HG02973 (cell line): ENCODE measurements at regions not wholly inside any gene's neighbourhood (a gene's known extent, or its start where the extent isn't known, plus 50 kb on each side); places are given as distances from the start of the nearest gene placed in this dataset.
"Not testable (repeated sequence)": the region's sequence is repeated elsewhere in the genome, so short reads cannot be mapped to it uniquely, and the experiment has no call there.

Experiments used
- ATAC-seq: cut with Tn5 transposase; IDR thresholded peaks from one replicate; pipeline ENCODE4 v1.9.1; 2021; ENCODE audit warnings: moderate library complexity; ENCODE audit not compliant: unreplicated experiment

DNA sequence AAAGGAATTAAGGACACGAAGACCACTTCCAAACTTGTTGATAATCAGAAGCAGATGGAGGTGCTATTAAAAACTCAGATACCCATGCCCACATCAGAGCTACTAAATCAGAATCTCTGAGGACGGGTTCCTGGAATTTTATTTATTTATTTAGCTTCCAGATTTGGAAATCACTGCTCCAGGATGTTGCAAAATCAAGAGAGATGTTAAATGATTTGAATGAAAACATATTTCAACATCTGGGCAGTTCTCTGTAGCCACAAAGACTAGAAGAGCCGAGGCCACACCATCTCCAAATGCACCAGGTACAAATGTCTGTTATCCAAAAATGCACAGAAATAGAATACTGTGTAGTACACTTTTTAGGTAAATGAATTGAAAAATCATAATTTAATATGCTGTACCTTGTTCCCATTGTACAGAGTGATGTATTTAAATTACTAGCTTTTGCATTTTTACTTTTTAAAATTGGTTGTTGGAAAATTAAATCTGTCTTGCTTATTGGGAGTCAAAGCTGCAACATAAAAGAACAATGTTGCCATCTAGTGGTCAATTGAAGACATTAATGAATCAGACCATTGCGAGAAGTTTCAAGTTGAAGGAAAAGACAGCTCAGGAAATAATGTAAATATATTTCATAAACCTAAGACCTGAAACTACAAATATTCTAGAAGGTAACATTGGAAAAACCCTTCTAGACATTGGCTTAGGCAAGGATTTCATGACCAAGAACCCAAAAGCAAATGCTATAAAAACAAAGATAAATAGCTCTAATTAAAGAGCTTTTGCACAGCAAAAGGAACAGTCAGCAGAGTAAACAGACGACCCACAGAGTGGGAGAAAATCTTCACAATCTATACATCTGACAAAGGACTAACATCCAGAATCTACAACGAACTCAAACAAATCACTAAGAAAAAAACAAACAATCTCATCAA lies 151.3 kb upstream of the TTC29 start:
- peak; percentile 79 for ATAC-seq

DNA sequence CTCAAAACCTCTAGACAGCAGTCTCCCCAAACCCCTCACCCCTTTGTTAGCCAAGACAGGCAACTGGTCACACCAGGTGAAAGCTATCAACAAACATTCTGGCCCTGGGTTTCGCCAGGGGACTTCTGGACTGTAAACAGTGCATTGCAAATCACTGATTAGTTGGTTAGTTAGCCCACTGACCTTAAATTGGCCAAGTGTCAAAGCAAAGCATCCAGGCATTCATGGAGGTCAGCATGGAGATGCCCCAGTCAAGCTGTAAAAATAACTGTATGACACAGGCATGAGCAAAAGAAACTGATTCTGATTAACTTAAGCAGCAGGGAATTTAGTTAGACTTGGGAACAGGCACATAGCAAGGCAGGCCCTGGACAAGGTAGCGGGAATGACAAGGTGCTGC lies 156.0 kb upstream of the TTC29 start:
- ATAC-seq: no peak

DNA sequence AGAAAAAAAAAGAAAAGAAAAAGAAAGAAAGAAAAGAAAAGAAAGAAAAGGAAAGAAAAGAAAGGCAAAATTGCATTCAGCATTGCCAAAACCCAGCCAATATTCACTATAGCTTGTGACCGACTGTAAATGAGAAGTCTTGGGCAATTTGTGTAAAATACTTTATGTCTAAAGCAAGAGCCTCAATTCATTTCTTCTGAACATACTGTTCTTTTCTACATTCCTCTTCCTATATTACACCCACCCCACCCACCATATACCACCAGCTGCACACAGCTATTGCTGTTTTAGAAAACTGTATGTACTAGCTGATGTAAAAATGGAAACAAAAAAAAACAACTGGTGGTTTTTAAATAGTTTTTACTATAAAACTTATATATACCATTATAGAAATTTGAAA lies 156.9 kb upstream of the TTC29 start:
- no peak for ATAC-seq

DNA sequence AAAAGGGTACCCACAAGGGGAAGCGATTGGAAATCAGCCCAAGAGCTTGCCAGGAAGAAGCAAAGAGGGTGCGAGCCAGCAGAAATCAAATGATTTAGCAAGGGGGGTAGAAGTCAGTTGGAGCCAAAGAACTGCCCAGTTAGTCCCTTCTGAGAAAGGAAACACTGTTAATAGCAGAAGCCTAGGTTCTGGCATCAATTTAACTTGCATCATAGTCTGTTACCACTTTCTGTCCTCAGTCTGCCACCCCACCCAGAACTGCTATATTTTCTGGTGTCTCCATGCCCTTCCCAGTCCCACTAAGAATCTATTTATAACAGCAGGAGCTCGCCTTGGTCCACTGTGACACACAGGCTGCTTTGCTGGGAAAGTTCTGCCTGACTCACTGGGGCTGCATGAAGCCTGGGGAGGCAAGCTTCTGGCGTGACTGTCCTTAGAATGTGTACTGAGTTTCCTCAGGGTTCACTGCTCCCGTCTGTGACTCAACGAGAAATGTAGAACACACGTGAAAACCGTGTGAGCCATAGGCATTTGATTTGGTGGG lies 157.8 kb upstream of the TTC29 start:
- ATAC-seq: no peak

DNA sequence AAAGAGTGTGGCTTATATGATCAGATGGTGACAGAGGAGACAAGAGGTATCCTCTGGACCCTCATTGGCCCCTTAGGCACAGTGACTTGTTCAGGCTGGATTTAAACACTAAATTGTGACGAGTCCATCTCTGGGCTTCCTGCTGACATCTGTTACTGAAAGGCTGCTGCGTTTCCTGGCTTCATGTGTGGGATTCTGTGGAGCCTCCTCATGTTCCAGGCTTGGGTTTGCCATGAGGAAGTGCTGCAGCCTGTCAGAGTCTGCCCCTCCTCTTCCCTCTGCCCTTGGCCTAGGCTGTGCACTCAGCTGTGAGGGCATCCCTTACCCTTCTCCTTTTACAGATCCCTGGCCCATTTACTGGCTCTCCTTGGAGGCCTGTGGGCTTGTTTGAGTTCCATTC lies 159.1 kb upstream of the TTC29 start:
- ATAC-seq: no peak

DNA sequence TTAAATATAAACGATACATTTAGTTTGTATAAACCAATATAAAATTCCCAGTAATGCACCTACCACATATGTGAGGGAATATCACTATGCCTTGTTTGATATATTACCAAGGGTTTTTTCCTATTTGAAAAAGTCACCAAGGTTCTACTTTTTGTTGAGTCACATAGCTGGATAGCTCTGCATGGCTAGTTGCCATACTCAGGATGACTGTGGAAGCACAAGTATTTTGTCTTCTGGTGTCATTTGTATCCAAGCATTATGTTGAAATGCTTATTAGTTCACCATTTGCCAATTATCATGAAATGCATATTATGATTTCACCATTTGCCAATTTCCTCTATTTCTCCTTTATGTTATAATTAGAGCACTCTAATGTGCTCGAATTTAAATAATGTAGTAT lies 162.7 kb upstream of the TTC29 start:
- ATAC-seq: no peak

DNA sequence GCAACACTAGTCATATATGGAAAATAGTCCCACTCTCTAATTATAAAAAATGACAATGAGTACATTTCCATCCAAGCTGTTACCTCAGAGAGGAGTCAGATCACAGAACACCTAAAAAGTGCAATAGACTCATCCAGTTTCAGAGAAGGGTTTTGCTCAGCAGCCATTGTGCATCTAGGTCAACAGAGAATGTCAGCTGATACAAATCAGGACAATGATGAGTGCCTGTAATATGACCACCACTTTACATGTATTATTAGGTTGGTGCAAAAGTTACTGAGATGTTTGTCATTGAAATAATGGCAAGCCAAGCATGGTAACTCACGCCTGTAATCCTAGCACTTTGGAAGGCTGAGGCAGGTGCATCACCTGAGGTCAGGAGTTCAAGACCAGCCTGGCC lies 164.1 kb upstream of the TTC29 start:
- no peak for ATAC-seq

DNA sequence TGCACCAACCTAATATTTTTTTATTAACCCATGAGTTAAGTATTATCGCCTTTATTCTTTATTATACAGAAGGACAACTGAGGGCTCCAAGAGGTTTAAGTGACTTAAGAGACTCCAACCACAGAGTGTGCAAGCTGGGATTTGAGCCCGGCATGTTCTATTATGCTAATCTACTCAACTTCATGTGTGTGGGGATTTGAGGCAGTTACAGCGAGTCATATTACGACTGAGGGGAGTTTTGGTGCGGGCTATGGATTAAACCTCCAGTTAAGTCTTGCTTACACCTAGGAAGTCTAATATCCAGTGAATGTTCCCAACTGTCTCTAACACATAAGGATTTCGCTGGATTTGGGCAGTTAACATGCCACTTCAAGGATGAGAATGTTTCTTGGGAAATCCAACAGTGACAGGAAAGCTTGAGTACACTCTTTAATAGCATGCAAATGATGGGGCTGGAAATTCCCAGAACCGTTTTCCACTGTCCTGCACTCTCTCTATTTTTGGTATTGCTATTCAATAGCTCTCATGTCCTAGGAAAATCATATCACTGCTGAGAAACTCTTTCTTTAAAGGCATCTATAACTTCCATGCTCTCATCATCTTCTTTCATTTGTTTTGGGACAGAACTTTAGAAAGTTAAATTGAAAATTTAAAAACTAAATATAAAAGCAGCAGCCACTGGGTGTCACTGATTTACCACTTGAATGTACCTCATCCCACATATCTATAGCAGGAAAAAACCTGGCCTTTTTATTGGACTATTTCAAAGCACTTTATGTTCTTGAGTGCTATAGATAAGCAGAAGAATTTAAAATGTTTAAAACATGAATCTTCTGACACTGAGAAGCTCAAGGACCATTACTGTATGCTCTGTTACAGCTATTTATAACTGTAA lies 165.1 kb upstream of the TTC29 start:
- ATAC-seq: no peak

DNA sequence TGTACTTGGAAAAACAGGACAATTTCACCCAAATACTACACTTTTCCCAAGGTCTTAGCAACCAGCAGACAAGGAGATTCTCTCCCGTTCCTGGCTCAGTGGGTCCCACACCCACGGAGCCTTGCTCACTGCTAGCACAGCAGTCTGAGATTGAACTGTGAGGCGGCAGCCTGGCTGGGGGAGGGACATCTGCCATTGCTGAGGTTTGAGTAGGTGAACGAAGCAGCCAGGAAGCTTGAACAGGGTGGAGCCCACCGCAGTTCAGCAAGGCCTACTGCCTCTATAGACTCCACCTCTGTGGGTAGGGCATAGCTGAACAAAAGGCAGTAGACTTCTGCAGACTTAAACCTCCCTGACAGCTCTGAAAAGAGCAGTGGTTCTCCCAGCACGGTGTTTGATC lies 166.5 kb upstream of the TTC29 start:
- not testable (repeated sequence) for ATAC-seq

DNA sequence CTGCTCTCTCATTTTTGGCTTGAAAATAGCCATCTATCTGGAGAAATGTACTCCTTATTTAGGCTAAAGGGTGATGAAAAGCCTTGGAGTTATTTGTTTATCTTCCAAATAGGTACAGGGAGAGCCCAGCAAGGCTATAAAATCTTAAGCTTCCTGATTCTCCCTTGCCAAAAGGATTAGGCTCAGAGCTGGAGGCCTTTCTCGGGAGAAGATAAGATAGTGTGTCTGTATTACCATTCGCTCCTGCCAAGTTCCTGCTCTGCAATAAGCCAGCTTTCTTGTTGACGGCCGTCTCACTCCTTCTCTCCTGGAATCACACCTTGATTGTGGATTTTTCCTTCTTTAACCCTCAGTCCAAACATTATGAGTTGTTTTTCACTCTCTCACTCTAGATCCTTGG lies 171.8 kb upstream of the TTC29 start:
- no peak for ATAC-seq

DNA sequence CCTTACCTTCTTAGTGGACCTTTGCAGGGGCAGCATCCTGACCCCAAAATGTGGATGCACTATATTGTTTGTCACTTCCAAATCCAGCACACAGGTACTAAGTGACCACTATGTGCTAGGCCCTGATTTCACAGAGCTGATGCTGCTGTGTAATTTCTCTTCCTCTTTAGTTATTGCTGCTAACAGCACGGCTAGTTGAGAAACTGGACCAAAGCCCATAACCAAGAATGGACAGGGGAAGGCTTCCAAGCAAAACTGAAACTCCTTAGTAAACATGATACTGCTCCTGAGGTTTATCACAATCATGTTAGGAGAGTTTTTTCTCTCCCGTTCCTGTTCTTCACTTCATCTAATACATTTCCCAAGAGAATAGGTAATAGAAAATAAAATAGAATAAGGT lies 172.9 kb upstream of the TTC29 start:
- no peak for ATAC-seq

DNA sequence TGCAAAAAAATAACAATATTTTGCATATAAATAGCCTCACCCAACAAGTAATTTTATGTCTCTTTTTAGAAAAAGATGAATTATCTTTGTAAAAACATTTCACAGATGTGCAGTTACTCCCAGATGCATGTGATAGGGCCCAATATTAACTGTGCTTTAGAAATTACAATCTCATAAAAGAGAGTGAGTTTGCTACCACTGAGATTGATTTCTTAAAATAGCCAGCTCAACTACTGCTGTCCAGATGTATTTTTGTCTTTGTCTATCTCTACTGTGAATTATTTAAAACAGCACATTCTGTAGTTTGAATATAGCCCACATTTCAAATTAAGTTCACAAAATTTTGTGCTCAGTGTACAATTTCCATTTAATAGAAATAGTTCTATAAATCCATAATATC lies 177.0 kb upstream of the TTC29 start:
- ATAC-seq: no peak

DNA sequence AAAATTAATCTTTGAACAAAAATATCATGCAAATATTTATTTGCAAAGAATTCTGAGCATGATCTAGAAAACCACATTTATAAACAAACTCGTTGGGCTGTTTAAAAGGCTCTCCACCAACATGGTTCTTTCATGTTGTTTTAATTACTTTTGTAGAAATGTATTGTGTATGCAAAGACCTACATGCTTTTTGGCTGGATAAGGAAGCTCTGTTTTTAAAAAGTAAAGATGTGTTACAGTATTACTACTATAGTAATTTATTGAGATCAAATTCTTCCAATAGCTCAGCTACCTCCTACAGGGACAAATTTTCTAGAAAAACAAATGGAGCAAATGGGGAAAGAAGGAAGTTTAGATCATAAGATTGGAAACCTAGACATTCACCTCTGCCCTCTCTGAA lies 177.5 kb upstream of the TTC29 start:
- no peak for ATAC-seq

DNA sequence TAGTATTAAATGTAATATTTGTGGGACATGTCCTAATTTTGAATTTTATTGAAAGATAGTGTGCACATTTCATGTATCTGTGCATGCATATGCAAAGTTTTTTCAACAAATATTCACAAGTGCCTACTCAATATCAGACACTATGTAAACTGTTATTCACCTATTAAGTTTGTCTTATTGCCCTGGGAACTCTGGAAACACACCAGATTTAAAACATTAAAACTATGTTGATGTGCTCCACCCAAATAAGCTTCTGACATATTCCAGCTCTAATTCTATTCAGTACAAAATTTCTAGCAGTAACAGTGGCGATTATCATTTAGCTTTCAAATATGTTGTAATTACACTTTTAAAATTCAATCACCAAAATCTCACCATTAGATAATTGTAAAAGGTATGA lies 183.1 kb upstream of the TTC29 start:
- no peak for ATAC-seq

DNA sequence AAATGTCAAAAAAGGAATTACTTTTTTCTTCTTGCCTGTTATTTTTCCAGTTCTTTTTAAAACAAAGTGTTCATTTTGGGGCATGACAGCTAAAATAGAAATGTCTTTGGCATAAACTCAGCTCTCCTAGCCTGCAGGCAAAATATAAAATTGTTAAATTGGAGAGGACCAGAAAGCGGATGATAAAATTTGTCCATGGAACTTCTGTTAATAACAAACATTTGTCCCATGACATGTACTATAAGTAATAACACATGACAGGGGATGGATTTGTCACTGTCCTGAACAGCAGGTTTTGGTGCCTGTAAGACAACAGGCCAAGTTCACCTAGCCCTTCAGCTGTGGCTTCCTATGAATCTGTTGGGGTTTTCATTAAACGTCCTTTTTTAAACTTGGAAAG lies 184.0 kb upstream of the TTC29 start:
- ATAC-seq: no peak

DNA sequence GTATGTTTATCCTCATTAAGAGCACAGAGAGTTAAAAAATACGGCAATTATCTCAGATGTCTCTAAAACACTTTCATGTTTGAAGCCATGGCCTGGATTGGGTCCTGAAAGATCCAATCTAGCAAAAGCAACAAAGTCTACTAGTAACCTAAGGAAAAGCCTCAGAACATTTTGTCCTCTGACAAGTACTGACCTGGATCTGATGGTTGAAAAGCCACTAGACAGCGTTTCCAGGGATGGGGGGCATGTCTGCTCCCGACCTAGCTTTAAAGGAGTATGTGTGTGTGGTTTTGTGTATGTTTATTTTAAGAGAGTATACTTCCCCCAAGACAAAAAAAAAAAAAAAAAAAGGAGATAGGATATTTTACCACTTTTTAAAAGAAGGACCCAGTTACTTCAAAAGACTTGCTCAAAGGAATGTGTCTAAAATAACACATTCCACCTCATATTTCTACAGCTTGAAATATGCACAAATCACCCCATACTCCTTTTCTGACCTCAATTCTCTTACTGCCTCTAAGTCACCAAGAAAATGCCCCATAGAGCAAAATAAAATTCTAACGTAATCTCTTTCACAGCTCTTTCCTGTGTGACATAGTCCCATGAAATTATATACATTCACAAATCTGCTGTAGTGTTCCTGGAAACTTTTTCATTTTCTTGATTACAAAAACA lies 189.0 kb upstream of the TTC29 start:
- no peak for ATAC-seq

DNA sequence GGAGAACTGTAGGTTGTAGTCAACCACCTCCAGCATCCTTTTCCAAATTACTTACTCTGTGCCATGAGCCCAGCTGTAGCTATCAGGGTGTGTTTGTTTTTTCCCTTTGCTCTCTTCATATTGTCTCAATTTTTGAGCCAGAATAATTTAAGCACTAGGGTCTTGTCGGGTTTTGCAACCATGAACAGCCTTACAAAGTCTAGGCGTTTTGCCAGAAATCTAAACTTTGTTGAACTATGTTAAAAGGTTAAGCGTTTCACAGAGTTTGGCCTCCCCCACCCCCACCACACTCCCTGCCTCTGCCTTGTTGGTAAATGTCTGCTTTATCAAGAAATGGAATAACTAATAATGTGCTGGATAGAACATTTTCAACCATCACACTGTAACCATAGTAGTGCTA lies 190.6 kb upstream of the TTC29 start:
- no peak for ATAC-seq

DNA sequence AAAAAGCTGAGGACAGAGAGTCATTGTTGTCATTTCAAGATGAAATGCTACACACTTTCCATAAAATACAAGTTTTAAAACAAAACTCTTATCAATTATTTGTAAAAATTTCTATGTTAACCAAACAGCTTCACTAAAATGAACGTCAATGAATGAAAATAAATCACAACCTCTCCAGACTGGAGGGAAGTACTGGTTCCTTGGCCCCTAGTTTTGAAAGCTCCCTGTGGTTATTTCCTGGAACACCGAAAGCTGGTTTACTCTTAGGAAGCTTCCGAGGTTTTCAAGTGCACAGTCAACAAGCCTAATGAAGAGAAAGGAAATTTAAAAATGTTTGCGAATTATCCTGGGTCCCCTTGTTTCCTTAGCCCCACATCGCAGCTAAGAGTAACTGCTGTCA lies 191.1 kb upstream of the TTC29 start:
- no peak for ATAC-seq

DNA sequence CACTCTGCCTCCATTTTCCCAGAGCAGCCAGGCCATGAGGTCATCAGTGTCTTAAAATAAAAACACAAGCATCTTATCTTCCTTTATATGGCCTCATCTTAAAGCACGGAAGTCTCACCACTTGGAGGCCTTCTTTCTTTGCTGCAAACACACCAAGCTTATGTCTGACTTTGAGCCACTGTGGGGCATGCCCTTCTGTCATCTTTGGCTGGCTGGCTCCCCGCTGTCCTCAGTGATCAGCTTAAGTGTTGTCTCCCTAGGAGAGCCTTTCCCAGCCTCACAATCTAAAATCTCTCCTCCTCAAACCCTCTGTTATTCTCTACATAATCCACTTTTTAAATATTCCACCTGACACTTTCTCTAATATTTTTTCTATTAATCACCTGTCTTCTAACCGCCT lies 191.6 kb upstream of the TTC29 start:
- no peak for ATAC-seq

DNA sequence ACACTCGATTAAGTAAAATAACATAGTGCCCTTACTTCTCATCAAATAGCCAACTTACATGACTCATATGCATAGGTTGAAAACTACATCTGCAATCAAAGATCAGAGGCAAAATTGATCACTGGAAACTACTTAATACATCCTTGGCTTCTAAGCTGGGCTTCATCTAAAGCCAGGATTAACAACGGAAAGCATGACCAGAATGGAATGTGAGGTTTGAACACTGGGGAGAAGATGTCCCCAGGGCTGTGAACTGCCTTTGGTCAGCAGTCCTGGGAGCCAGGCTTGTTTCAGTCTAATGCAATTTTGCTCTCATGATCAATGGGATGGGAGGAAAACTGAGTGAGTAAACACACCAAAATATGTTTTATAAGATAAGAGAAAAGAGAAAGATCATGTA lies 192.5 kb upstream of the TTC29 start:
- ATAC-seq: no peak
